GM21529 (cell line): ENCODE measurements at regions not wholly inside any gene's neighbourhood (a gene's known extent, or its start where the extent isn't known, plus 50 kb on each side); places are given as distances from the start of the nearest gene placed in this dataset.

ENCODE experiments used
- ATAC-seq: cut with Tn5 transposase; IDR thresholded peaks from one replicate; pipeline ENCODE4 v1.9.1; 2021; ENCODE audit not compliant: unreplicated experiment

GRCh38 chr16:73326221-73326620 lies 278.3 kb upstream of the ZFHX3 start:
- ATAC-seq, result no peak

- no peak for ATAC-seq
These were observed 276.0 kb upstream of the ZFHX3 start for GRCh38 chr16:73323880-73324279.

- no peak for ATAC-seq
These were observed 274.9 kb upstream of the ZFHX3 start for GRCh38 chr16:73322856-73323255.

GRCh38 chr16:73321853-73322252 lies 273.9 kb upstream of the ZFHX3 start:
- no peak for ATAC-seq

GRCh38 chr16:73319737-73320136 lies 271.8 kb upstream of the ZFHX3 start:
- ATAC-seq, result no peak

- no peak for ATAC-seq
These were observed 271.3 kb upstream of the ZFHX3 start for GRCh38 chr16:73319261-73319660.

- no peak for ATAC-seq
These were observed 269.5 kb upstream of the ZFHX3 start for GRCh38 chr16:73317321-73317857.

- ATAC-seq, result peak; percentile 87
These were observed 267.7 kb upstream of the ZFHX3 start for GRCh38 chr16:73315645-73316044.

GRCh38 chr16:73313950-73314349 lies 266.0 kb upstream of the ZFHX3 start:
- ATAC-seq, result no peak

- ATAC-seq, result no peak
These were observed 264.2 kb upstream of the ZFHX3 start for GRCh38 chr16:73311857-73312723.

- no peak for ATAC-seq
These were observed 260.8 kb upstream of the ZFHX3 start for GRCh38 chr16:73308771-73309170.

- no peak for ATAC-seq
These were observed 259.0 kb upstream of the ZFHX3 start for GRCh38 chr16:73306901-73307413.

GRCh38 chr16:73304008-73304774 lies 256.3 kb upstream of the ZFHX3 start:
- ATAC-seq, result no peak

GRCh38 chr16:73302942-73303341 lies 255.0 kb upstream of the ZFHX3 start:
- ATAC-seq, result no peak

GRCh38 chr16:73301984-73302383 lies 254.1 kb upstream of the ZFHX3 start:
- no peak for ATAC-seq

GRCh38 chr16:73299346-73299745 lies 251.4 kb upstream of the ZFHX3 start:
- no peak for ATAC-seq

- no peak for ATAC-seq
These were observed 250.6 kb upstream of the ZFHX3 start for GRCh38 chr16:73298562-73298961.

- ATAC-seq, result no peak
These were observed 242.3 kb upstream of the ZFHX3 start for GRCh38 chr16:73290258-73290657.

GRCh38 chr16:73289232-73289631 lies 241.3 kb upstream of the ZFHX3 start:
- ATAC-seq, result peak; percentile 91

GRCh38 chr16:73288520-73288919 lies 240.6 kb upstream of the ZFHX3 start:
- ATAC-seq, result no peak

- ATAC-seq, result no peak
These were observed 240.0 kb upstream of the ZFHX3 start for GRCh38 chr16:73287859-73288405.
